OCI-LY7 (cell line): ENCODE measurements at regions not wholly inside any gene's neighbourhood (a gene's known extent, or its start where the extent isn't known, plus 50 kb on each side); places are given as distances from the start of the nearest gene placed in this dataset.

Experiments used
- BruUV-seq: library from RNA; stranded (reverse); fragments of 400-500 nt; replicated peaks from 2 replicates; lab custom pipeline; 2021; lab: Mats Ljungman, UMichigan
- CTCF ChIA-PET: fragments of 300-600 bp; sonication (Branson Sonifier 250); formaldehyde crosslinking; loops from one replicate; lab custom pipeline; 2022; ENCODE audit warnings: antibody characterized with exemption; ENCODE audit not compliant: unreplicated experiment; lab: Charles Lee
- POLR2A ChIA-PET: fragments of 300-600 bp; sonication (Branson Sonifier 250); formaldehyde crosslinking; loops from one replicate; lab custom pipeline; 2022; ENCODE audit warnings: antibody characterized with exemption; lab: Charles Lee
- DNase-seq: peaks from one replicate; pipeline ENCODE4 v3.0.0-alpha.2; 2015; ENCODE audit warnings: low spot score
- H2AFZ ChIP-seq: fragments of 200-600 bp; sonication (generic), shearing (Covaris generic); 2 replicates; pipeline ENCODE4 v1.6.1; 2014; ENCODE audit warnings: mild to moderate bottlenecking, antibody characterized with exemption, low read length, moderate library complexity
- H3K27ac ChIP-seq: fragments of 200-600 bp; sonication (generic); 2 replicates; pipeline ENCODE4 v1.5.1; 2014; ENCODE audit warnings: mixed run types, low read depth, mild to moderate bottlenecking, moderate library complexity, low read length, inconsistent platforms; ENCODE audit not compliant: poor library complexity, severe bottlenecking
- H3K36me3 ChIP-seq: fragments of 200-600 bp; sonication (generic); 2 replicates; pipeline ENCODE4 v1.6.1; 2014; ENCODE audit warnings: mild to moderate bottlenecking, antibody characterized with exemption, low read length, moderate library complexity, mixed read lengths; ENCODE audit not compliant: insufficient read depth
- H3K4me1 ChIP-seq: fragments of 200-600 bp; sonication (generic); 2 replicates; pipeline ENCODE4 v1.5.1; 2014; ENCODE audit warnings: mild to moderate bottlenecking, low read length; ENCODE audit not compliant: insufficient read depth, poor library complexity, severe bottlenecking
- H3K4me2 ChIP-seq: fragments of 200-600 bp; sonication (generic); 2 replicates; pipeline ENCODE4 v1.6.1; 2014; ENCODE audit warnings: mild to moderate bottlenecking, low read length
- H3K4me3 ChIP-seq: fragments of 200-600 bp; sonication (generic); 2 replicates; pipeline ENCODE4 v1.5.1; 2014; ENCODE audit warnings: mild to moderate bottlenecking, low read depth, low read length; ENCODE audit not compliant: poor library complexity, severe bottlenecking
- H3K79me2 ChIP-seq: fragments of 200-600 bp; sonication (generic); 2 replicates; pipeline ENCODE4 v1.6.1; 2016; ENCODE audit warnings: low read depth, mild to moderate bottlenecking, low read length, moderate library complexity, mixed read lengths; ENCODE audit not compliant: insufficient read depth
- H3K9me2 ChIP-seq: fragments of 200-600 bp; sonication (generic); 2 replicates; pipeline ENCODE4 v1.6.1; 2016; ENCODE audit warnings: mild to moderate bottlenecking, low read length, mixed read lengths; ENCODE audit not compliant: insufficient read depth
- H3K9me3 ChIP-seq: fragments of 200-600 bp; sonication (generic); 2 replicates; pipeline ENCODE4 v1.6.1; 2014; ENCODE audit warnings: mild to moderate bottlenecking, mixed run types, low read length, mixed read lengths
- H4K20me1 ChIP-seq: fragments of 200-600 bp; sonication (generic); 2 replicates; pipeline ENCODE4 v1.6.1; 2014; ENCODE audit warnings: mild to moderate bottlenecking, antibody characterized with exemption, low read length, moderate library complexity, mixed read lengths; ENCODE audit not compliant: insufficient read depth
- CTCF ChIP-seq: fragments of 200-600 bp; sonication (generic); conservative IDR thresholded peaks from 2 replicates; pipeline ENCODE4 v1.5.1; 2014; ENCODE audit warnings: mild to moderate bottlenecking, antibody characterized with exemption, low read length, moderate library complexity, mixed read lengths
- EZH2phosphoT487 ChIP-seq: fragments of 200-600 bp; sonication (generic); IDR thresholded peaks from 2 replicates; pipeline ENCODE4 v1.6.1; 2018; ENCODE audit warnings: low read depth, borderline replicate concordance, mild to moderate bottlenecking, mixed run types, antibody characterized with exemption, low read length, moderate library complexity, mixed read lengths
- intact Hi-C: fragments of 100-400 bp; cut with micrococcal nuclease; formaldehyde crosslinking; loops from one replicate; pipeline ENCODE4 v1.10.0; 2022; ENCODE audit not compliant: unreplicated experiment

- Histone ChIP-seq H3K4me1 (peaks cover 6% of the 10 kb centered on the region), H4K20me1 (no peaks in the 10 kb centered on the region), H3K27ac (no peak overlapping the region), H3K4me3 (no peak overlapping the region), H3K9me2 (no peaks in the 10 kb centered on the region), H3K79me2 (no peaks in the 10 kb centered on the region), H2AFZ (no peak overlapping the region), H3K9me3 (peaks cover 12% of the 10 kb centered on the region; the same call in 1 of the 2 replicates), H3K4me2 (no peak overlapping the region), H3K36me3 (peaks cover 2% of the 10 kb centered on the region; the same call in 1 of the 2 replicates)
- no peak for DNase-seq
- intact Hi-C loops = no loop called here
- BruUV-seq = no TSS peak
- CTCF ChIA-PET = no interaction called here
- POLR2A ChIA-PET = no interaction called here
- TF ChIP-seq EZH2phosphoT487 (no peak), CTCF (no peak)
Measured at GRCh38 chr22:49517211-49517610, 310.5 kb downstream of the BRD1 start.

- intact Hi-C loops = no loop called here
- DNase-seq = peak; percentile 21
- TF ChIP-seq CTCF (peak; percentile 52), EZH2phosphoT487 (no peak)
- Histone ChIP-seq H3K9me2 (no peaks in the 10 kb centered on the region), H3K9me3 (peaks cover 26% of the 10 kb centered on the region), H3K4me2 (no peak overlapping the region), H3K36me3 (peaks cover 10% of the 10 kb centered on the region), H3K79me2 (no peaks in the 10 kb centered on the region), H2AFZ (no peak overlapping the region), H4K20me1 (no peaks in the 10 kb centered on the region), H3K4me3 (no peak overlapping the region), H3K27ac (no peak overlapping the region), H3K4me1 (peaks cover 16% of the 10 kb centered on the region)
- CTCF ChIA-PET = no interaction called here
- no TSS peak for BruUV-seq
- POLR2A ChIA-PET = no interaction called here
Measured at GRCh38 chr22:49515475-49515874, 312.2 kb downstream of the BRD1 start.

GRCh38 chr22:49514641-49515040 is 313.0 kb downstream of the BRD1 start:
- CTCF ChIA-PET = no interaction called here
- BruUV-seq = no TSS peak
- peaks cover 10% of the 10 kb centered on the region for H3K36me3 ChIP-seq
- no peak overlapping the region for H3K27ac ChIP-seq
- TF ChIP-seq EZH2phosphoT487 (no peak), CTCF (no peak)
- POLR2A ChIA-PET = no interaction called here
- peaks cover 29% of the 10 kb centered on the region for H3K9me3 ChIP-seq
- no peaks in the 10 kb centered on the region for H3K9me2 ChIP-seq
- no peak for DNase-seq
- intact Hi-C loops = no loop called here
- no peak overlapping the region for H2AFZ ChIP-seq
- no peak overlapping the region for H3K4me2 ChIP-seq
- no peak overlapping the region for H3K4me3 ChIP-seq
- H3K79me2 ChIP-seq = no peaks in the 10 kb centered on the region
- H4K20me1 ChIP-seq = no peaks in the 10 kb centered on the region
- H3K4me1 ChIP-seq = peaks cover 16% of the 10 kb centered on the region
